Thyroid gland (tissue), 4 donors: ENCODE measurements at regions not wholly inside any gene's neighbourhood (a gene's known extent, or its start where the extent isn't known, plus 50 kb on each side); places are given as distances from the start of the nearest gene placed in this dataset.

Experiments
- POLR2A ChIP-seq, 2 donors: fragments of 450-650 bp; IDR thresholded peaks; one replicate each; pipeline ENCODE4 v1.6.1; 2017; ENCODE audit warnings: antibody characterized with exemption in 2 of 2, mild to moderate bottlenecking in 2 of 2, moderate library complexity in 1 of 2
- TF ChIP-seq, protein P1 (sequence below), 6 experiments: fragments of 200-600 bp in 3 of 6; fragments of 450-650 bp in 3 of 6; sonication (generic) in 3 of 6; IDR thresholded peaks; one replicate each; pipeline ENCODE4 v1.5.1; 2016 to 2019; ENCODE audit warnings: antibody characterized with exemption in 6 of 6, mild to moderate bottlenecking in 2 of 6, inconsistent platforms in 1 of 6, moderate library complexity in 1 of 6

- no peak for TF ChIP-seq POLR2A (IDR thresholded peaks at IDR 0.05)
- TF ChIP-seq, protein P1, sequence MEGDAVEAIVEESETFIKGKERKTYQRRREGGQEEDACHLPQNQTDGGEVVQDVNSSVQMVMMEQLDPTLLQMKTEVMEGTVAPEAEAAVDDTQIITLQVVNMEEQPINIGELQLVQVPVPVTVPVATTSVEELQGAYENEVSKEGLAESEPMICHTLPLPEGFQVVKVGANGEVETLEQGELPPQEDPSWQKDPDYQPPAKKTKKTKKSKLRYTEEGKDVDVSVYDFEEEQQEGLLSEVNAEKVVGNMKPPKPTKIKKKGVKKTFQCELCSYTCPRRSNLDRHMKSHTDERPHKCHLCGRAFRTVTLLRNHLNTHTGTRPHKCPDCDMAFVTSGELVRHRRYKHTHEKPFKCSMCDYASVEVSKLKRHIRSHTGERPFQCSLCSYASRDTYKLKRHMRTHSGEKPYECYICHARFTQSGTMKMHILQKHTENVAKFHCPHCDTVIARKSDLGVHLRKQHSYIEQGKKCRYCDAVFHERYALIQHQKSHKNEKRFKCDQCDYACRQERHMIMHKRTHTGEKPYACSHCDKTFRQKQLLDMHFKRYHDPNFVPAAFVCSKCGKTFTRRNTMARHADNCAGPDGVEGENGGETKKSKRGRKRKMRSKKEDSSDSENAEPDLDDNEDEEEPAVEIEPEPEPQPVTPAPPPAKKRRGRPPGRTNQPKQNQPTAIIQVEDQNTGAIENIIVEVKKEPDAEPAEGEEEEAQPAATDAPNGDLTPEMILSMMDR (IDR thresholded peaks at IDR 0.05): no peak
Observed at GRCh38 chr6:166041277-166041676, 126.4 kb downstream of the TBXT start.
